GM12878 (cell line): ENCODE measurements at regions not wholly inside any gene's neighbourhood (a gene's known extent, or its start where the extent isn't known, plus 50 kb on each side); places are given as distances from the start of the nearest gene placed in this dataset.

Experiments
- HDAC2 ChIP-seq: fragments of 200-600 bp; sonication (generic); IDR thresholded peaks from 2 replicates; pipeline ENCODE4 v1.6.1; 2017
- RUNX3 ChIP-seq: IDR thresholded peaks from 2 replicates; pipeline ENCODE4 v1.6.1; 2012; ENCODE audit warnings: low read length, inconsistent platforms
- TF ChIP-seq, protein P1 (sequence below): IDR thresholded peaks from 2 replicates; pipeline ENCODE4 v1.6.1; 2012; ENCODE audit warnings: low read depth, low read length, improper control_type of control experiment
- TF ChIP-seq, protein P2 (sequence below), 3 experiments: IDR thresholded peaks in 2 of 3; conservative IDR thresholded peaks in 1 of 3; 2 replicates each; pipeline ENCODE4 v1.5.1; 2011; ENCODE audit warnings: low read depth in 3 of 3, low read length in 3 of 3, mild to moderate bottlenecking in 3 of 3, control low read depth in 2 of 3, moderate library complexity in 2 of 3, inconsistent platforms in 1 of 3, mixed read lengths in 1 of 3; ENCODE audit not compliant: control insufficient read depth in 2 of 3, insufficient read depth in 1 of 3; ENCODE audit errors: extremely low read depth in 1 of 3

DNA sequence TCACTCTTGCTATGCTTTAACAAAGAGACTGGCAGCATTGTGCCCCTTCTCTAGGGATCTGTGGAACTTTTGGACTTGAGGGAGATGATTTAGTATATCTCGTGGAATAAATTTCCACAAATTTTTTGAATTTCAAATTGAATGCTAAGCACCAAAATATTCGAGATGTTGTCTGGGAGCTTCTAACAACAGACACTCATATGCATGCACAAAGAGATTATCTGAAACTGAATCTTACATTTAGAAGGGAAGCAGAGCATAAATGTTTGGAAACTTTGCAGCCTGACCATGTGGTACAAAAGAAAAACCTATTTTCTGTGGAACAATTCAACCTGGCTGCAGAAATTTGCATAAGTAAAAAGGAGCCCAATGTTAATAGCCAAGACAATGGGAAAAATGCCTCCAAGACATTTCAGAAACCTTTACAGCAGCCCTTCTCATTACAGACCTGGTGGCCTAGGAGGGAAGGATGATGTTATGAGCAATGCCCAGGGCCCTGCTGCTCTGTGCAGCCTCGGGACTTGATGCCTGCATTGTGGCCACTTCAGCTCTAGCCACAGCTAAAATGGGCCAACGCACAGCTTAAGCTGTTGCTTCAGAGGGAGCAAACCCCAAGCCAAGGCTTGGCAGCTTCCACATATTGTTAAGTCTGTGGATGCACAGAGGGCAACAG is 285.8 kb upstream of the FAM174A start:
- TF ChIP-seq RUNX3 (no peak), HDAC2 (no peak)
- TF ChIP-seq, protein P1, sequence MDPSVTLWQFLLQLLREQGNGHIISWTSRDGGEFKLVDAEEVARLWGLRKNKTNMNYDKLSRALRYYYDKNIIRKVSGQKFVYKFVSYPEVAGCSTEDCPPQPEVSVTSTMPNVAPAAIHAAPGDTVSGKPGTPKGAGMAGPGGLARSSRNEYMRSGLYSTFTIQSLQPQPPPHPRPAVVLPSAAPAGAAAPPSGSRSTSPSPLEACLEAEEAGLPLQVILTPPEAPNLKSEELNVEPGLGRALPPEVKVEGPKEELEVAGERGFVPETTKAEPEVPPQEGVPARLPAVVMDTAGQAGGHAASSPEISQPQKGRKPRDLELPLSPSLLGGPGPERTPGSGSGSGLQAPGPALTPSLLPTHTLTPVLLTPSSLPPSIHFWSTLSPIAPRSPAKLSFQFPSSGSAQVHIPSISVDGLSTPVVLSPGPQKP: no peak
- TF ChIP-seq, protein P2, sequence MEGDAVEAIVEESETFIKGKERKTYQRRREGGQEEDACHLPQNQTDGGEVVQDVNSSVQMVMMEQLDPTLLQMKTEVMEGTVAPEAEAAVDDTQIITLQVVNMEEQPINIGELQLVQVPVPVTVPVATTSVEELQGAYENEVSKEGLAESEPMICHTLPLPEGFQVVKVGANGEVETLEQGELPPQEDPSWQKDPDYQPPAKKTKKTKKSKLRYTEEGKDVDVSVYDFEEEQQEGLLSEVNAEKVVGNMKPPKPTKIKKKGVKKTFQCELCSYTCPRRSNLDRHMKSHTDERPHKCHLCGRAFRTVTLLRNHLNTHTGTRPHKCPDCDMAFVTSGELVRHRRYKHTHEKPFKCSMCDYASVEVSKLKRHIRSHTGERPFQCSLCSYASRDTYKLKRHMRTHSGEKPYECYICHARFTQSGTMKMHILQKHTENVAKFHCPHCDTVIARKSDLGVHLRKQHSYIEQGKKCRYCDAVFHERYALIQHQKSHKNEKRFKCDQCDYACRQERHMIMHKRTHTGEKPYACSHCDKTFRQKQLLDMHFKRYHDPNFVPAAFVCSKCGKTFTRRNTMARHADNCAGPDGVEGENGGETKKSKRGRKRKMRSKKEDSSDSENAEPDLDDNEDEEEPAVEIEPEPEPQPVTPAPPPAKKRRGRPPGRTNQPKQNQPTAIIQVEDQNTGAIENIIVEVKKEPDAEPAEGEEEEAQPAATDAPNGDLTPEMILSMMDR (IDR thresholded peaks at IDR 0.05 in 2 of 3, conservative IDR thresholded peaks at IDR 0.05 in 1 of 3; ENCODE audit: control insufficient read depth in 2 of 3, extremely low read depth in 1 of 3, insufficient read depth in 1 of 3, low read depth in 3 of 3, low read length in 3 of 3): no peak
